ENCODE measurements at regions not wholly inside any gene's neighbourhood (a gene's known extent, or its start where the extent isn't known, plus 50 kb on each side); places are given as distances from the start of the nearest gene placed in this dataset.

GRCh38 chr2:150698016-150698661, 210.7 kb upstream of the RND3 start:
- Histone ChIP-seq H3K27me3 (ENCODE audit: insufficient read depth in 3 of 3, low read length in 2 of 3) (no peaks in the 10 kb centered on the region), H3K4me3 (no peak overlapping the region), H3K27ac (peak overlapping the region; percentile 38), H3K36me3 (ENCODE audit: insufficient read depth in 1 of 2, low read depth in 1 of 2) (no peaks in the 10 kb centered on the region), H3K4me1 (no peaks in the 10 kb centered on the region), H3K9me3 (no peaks in the 10 kb centered on the region)
- peak in 1 of 4 donors; percentile 56 for ATAC-seq
- TF ChIP-seq CTCF (IDR thresholded peaks at IDR 0.05): no peak
- intact Hi-C loops (cut with DNase I): no loop called here
- 75 to 85% (median 81%) methylated on average over 2 of the region's 2 CpGs for WGBS, 3 donors
- no peak for DNase-seq

GRCh38 chr2:150697596-150697995, 210.1 kb upstream of the RND3 start:
- no peak for TF ChIP-seq CTCF (IDR thresholded peaks at IDR 0.05)
- ATAC-seq (peak in 2 of 4 donors; percentile 34 to 61), DNase-seq (no peak)
- Histone ChIP-seq H3K27ac (peak overlapping the region; percentile 38), H3K36me3 (ENCODE audit: insufficient read depth in 1 of 2, low read depth in 1 of 2) (no peaks in the 10 kb centered on the region), H3K9me3 (no peaks in the 10 kb centered on the region), H3K27me3 (ENCODE audit: insufficient read depth in 3 of 3, low read length in 2 of 3) (no peaks in the 10 kb centered on the region), H3K4me3 (no peak overlapping the region), H3K4me1 (no peaks in the 10 kb centered on the region)
- intact Hi-C loops (cut with DNase I): no loop called here
- 68 to 85% (median 79%) methylated on average over 2 of the region's 2 CpGs for WGBS, 3 donors

- intact Hi-C loops (cut with DNase I): no loop called here
- Histone ChIP-seq H3K4me3 (no peak overlapping the region), H3K36me3 (ENCODE audit: insufficient read depth in 1 of 2, low read depth in 1 of 2) (no peaks in the 10 kb centered on the region), H3K27ac (no peak overlapping the region), H3K9me3 (no peaks in the 10 kb centered on the region), H3K27me3 (ENCODE audit: insufficient read depth in 3 of 3, low read length in 2 of 3) (no peaks in the 10 kb centered on the region), H3K4me1 (no peaks in the 10 kb centered on the region)
- DNase-seq (no peak), ATAC-seq (no peak)
- no peak for TF ChIP-seq CTCF (IDR thresholded peaks at IDR 0.05)
- WGBS, 3 donors: 64 to 69% (median 65%) methylated on average over 3 of the region's 3 CpGs
Observed at GRCh38 chr2:150695451-150696135, 208.1 kb upstream of the RND3 start.

DNA sequence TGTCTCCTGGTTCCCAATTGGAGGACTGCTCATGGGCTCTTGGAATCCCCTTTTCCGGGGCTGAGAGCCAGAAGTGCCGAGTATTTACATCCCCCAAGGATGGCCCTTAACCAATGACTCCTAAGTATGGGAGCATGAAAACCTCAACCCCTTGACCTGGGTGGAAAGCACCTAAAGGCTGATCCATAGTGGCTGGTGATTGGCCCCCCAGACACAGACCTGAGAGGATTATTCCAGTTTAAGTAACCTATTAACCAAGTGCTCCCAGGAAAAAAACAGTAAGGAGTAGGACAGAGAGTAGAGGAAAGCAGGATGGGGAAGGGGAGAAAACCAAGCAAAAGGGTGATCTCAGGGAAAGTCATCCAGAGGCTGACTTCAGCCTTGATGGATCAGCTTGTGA, 206.1 kb upstream of the RND3 start:
- ATAC-seq: no peak
- Histone ChIP-seq H3K4me1 (no peaks in the 10 kb centered on the region), H3K36me3 (ENCODE audit: insufficient read depth in 1 of 2, low read depth in 1 of 2) (no peaks in the 10 kb centered on the region), H3K4me3 (no peak overlapping the region), H3K27me3 (ENCODE audit: insufficient read depth in 3 of 3, low read length in 2 of 3) (no peaks in the 10 kb centered on the region), H3K9me3 (no peaks in the 10 kb centered on the region), H3K27ac (no peak overlapping the region)
- WGBS, 3 donors: 77 to 83% (median 80%) methylated on average over 2 of the region's 2 CpGs
- intact Hi-C loops (cut with DNase I): no loop called here
- DNase-seq: no peak
- TF ChIP-seq CTCF (IDR thresholded peaks at IDR 0.05): no peak
